ES-I3 (cell line): ENCODE measurements at regions not wholly inside any gene's neighbourhood (a gene's known extent, or its start where the extent isn't known, plus 50 kb on each side); places are given as distances from the start of the nearest gene placed in this dataset.

Experiments used
- H3K36me3 ChIP-seq: 2 replicates; pipeline ENCODE4 v1.6.1; 2013; ENCODE audit warnings: mild to moderate bottlenecking, low read length, control low read depth, moderate library complexity; ENCODE audit not compliant: insufficient read depth
- H3K4me1 ChIP-seq: 2 replicates; pipeline ENCODE4 v1.6.1; 2013; ENCODE audit warnings: mild to moderate bottlenecking, control low read depth, low read length; ENCODE audit not compliant: insufficient read depth
- H3K9ac ChIP-seq: 2 replicates; pipeline ENCODE4 v1.6.1; 2013; ENCODE audit warnings: low read depth, mild to moderate bottlenecking, low read length, moderate library complexity
- H3K9me3 ChIP-seq: 2 replicates; pipeline ENCODE4 v1.6.1; 2013; ENCODE audit warnings: mild to moderate bottlenecking, low read length, moderate library complexity; ENCODE audit not compliant: control insufficient read depth, insufficient read depth

DNA sequence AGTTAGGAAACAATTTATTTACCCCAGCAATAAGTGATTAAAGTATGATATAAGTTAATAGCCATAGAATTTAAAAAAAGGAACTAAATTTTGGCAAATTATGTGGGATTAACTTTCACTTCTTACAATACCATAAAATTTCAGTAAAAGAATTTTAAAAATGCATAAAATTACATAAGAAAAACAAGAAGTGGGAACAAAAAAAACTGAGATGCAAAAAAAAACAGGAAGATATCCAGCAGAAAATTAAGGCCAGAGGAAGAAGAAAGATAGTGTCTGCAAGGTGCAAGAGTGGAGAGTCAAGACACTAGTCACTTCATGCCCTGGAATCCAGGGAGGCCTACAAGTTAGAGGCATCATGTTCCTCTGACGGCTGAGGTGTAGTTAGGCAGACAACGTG is 184.2 kb downstream of the GASK1B start:
- H3K4me1 ChIP-seq = no peaks in the 10 kb centered on the region
- no peaks in the 10 kb centered on the region for H3K36me3 ChIP-seq
- H3K9me3 ChIP-seq = no peaks in the 10 kb centered on the region
- H3K9ac ChIP-seq = no peak overlapping the region

DNA sequence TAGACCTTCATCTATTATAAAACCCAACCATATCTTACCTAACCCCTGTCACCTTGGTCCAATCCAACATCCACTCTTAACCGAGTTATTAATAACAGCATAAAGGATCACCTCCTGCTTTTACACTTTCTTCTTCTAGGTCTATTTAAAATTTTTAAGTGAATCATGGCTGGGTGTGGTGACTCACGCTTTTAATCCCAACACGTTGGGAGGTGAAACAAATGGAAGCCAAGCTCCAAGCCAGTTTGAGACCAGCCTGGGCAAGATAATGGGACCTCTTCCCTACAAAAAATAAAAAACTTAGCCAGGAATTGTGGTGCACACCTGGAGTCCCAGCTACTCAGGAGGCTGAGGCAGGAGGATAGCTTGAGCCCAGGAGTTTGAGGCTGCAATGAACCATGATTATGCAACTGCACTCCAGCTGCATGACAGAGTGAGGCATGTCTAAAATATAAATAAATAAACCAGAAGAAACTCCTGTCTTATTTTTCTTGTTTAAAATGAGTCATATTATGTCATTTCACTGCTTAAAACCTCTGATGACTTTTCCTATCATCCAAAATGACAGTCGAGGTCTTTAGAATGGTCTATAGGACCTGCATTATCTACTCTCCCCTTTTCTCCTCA is 188.4 kb downstream of the GASK1B start:
- no peak overlapping the region for H3K9ac ChIP-seq
- H3K4me1 ChIP-seq = peaks cover 3% of the 10 kb centered on the region; the same call in 1 of the 2 replicates
- no peaks in the 10 kb centered on the region for H3K9me3 ChIP-seq
- H3K36me3 ChIP-seq = no peaks in the 10 kb centered on the region

DNA sequence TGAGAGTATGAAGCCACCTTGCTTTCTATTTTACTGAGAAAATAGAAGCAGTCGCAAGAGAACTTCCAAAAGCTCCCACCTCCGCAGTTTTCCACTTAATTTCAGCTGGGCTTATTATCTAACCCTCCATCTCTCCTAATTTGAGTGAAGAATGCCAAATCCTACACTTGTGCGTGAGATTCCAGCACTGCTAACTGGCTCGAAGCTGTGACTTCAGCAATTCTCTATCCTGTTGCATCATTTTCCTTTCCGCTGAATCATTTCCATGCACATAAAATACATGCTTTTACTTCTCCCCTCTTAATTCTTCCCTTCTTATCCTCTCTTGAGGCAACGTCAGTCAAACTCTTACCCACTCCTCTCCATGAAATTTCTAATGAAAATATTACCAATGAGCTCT is 189.5 kb downstream of the GASK1B start:
- no peaks in the 10 kb centered on the region for H3K36me3 ChIP-seq
- no peak overlapping the region; the same call in 1 of the 2 replicates for H3K9ac ChIP-seq
- H3K4me1 ChIP-seq = peaks cover 3% of the 10 kb centered on the region; the same call in 1 of the 2 replicates
- no peaks in the 10 kb centered on the region for H3K9me3 ChIP-seq

DNA sequence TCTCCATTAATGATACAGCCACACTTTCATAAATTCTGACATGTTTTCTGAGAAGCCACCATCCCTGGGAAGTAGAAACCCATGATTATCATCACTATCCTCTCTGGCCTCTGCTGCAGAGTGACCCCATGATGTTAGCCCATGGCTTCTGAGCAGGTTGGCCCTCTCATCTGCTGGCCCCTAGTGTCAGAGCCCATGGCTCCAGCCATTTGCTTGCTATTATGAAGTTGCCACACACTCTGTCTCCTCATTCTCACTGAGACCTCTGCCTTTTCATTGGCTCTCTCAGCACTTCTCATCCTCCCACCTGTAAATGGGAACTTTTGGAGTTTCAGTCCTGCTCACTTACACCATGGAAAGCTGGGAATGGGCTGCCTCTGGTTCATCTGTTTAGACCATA is 192.7 kb downstream of the GASK1B start:
- peaks cover 3% of the 10 kb centered on the region; the same call in 1 of the 2 replicates for H3K4me1 ChIP-seq

GRCh38 chr4:157978680-157979361 is 194.0 kb downstream of the GASK1B start:
- no peak overlapping the region; the same call in 1 of the 2 replicates for H3K9ac ChIP-seq
- H3K36me3 ChIP-seq = no peaks in the 10 kb centered on the region
- H3K4me1 ChIP-seq = peaks cover 3% of the 10 kb centered on the region; the same call in 1 of the 2 replicates
- H3K9me3 ChIP-seq = no peaks in the 10 kb centered on the region

More for the DNA sequence above, 192.7 kb downstream of the GASK1B start:
- no peak overlapping the region for H3K9ac ChIP-seq
- H3K9me3 ChIP-seq = no peaks in the 10 kb centered on the region
- no peaks in the 10 kb centered on the region for H3K36me3 ChIP-seq

DNA sequence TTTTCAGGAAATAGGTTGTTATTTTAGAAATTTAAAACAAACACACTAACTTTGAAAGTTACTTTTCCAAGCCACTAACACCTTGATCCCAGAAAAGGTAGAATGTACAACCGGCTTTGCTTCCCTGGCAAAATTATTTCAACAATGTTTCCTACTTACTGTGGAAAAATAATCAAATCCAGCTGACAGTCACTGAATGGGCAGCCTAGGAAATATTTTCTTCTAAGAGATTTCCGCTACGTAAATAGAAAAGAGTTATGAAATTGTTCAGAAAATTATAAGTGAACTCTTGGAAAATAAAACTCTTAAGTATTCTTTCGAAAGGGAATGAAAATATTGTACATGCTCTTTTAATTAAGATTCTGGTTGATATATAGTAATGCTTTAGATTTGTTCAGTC is 195.7 kb downstream of the GASK1B start:
- Histone ChIP-seq H3K9ac (no peak overlapping the region), H3K36me3 (no peaks in the 10 kb centered on the region), H3K4me1 (no peaks in the 10 kb centered on the region), H3K9me3 (no peaks in the 10 kb centered on the region)

DNA sequence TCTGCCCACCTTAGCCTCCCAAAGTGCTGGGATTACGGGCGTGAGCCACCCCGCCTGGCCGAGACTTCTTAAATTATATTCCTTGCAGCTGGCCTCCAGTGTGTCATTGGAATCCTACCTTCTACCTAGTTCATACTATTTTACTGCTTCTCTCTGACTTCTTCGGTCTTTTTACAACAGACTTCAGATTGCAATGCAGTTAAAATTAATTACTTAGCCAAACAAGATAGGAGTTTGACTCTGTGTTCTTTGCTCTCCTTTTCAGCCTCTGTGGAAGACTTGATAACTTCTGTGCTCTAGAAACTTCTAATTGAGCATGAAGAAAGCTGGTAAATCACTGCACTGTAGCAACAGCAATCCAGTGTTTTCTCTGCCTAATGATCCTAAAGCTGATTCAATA is 199.5 kb downstream of the GASK1B start:
- H3K4me1 ChIP-seq = no peaks in the 10 kb centered on the region
- H3K36me3 ChIP-seq = no peaks in the 10 kb centered on the region
- H3K9me3 ChIP-seq = no peaks in the 10 kb centered on the region
- H3K9ac ChIP-seq = no peak overlapping the region

DNA sequence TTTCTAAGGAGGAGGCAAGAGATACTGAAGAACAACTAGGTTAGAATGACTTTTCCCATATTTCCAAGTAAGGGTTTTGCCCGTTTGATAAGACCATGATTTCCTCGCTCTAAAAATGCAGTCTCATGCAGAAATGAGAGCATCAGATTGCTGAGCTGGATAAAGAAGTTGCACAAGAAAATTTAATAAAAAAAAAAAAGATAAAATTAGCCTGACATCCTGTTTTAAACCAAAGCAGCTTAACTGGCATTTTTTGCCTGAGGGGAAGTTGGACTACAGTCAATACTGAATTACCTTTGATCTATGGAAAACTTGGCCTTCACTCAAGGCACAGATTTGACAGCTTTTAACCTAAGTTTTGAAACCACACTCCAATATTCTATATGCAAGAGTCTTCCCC is 208.4 kb downstream of the GASK1B start:
- no peaks in the 10 kb centered on the region for H3K36me3 ChIP-seq
- H3K9ac ChIP-seq = no peak overlapping the region
- no peaks in the 10 kb centered on the region for H3K9me3 ChIP-seq
- H3K4me1 ChIP-seq = no peaks in the 10 kb centered on the region

DNA sequence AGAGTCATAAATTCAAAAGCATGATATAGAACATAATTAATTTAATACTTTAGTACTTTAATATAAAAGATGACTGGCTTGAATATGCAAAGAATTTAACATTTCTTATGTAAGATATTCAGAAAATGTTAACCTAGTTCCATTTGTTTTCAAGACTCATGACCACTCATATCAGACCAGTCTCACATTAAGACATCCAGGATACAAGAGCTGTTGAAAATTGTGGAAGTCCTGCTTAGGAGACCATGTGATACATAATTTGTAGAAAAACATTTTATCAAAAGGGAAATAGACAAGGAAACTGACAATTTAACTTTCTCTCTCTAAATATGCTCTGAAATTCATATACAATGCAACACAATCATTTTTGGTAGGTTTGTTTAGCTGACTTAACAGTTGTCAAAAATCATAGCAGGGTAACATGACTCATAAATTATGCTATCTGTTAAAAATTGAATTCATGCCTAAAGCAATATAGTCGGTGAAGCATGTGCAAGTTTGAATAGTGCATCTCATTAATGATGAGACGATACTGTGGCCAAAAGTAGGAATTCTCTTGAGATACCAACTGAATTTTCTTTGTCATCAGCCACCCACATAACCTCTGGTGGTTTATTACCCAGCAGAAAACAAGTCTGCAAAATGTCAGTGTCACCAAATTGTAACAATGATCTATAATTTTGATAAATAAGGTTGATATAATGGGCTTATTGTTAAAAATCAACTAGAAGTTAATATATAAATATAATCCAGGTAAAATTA is 211.4 kb downstream of the GASK1B start:
- H3K36me3 ChIP-seq = no peaks in the 10 kb centered on the region
- no peaks in the 10 kb centered on the region for H3K4me1 ChIP-seq
- no peaks in the 10 kb centered on the region for H3K9me3 ChIP-seq
- H3K9ac ChIP-seq = no peak overlapping the region

DNA sequence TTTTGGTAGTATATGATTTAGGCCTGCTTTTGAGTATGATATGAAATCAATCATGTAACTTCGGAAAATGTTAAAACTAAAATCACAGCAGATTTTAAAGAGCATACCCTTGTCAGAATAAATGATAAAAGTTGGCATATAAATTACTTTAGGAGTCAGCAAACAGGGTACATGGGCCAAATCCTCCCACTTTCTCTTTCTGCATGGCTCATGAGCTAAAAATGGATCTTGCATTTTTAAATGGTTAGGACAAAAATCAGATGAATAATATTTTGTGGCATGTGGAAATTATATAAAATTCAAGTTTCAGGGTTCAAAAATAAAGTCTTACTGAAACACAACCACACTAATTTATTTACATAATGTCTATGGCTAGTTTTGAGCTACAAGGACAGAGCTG is 214.9 kb downstream of the GASK1B start:
- Histone ChIP-seq H3K36me3 (no peaks in the 10 kb centered on the region), H3K9ac (no peak overlapping the region), H3K9me3 (no peaks in the 10 kb centered on the region), H3K4me1 (no peaks in the 10 kb centered on the region)

DNA sequence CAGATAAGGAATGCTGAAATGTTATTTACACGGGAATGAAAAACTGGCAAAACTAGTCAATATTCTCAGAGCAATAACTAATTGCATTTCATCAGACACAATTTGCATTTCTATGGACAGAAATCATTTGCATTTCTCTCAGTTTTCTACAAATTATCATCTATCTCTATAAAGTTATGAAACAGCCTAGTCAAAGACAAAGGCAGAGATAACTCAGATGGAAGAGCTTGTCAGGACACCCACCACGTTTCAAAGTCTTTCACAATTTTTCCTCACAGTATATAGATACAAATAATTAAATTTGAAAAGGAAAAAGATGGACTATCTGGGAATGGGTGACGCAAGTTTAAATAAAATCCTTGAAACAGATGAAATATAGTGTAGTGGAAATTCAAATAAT is 230.8 kb downstream of the GASK1B start:
- no peaks in the 10 kb centered on the region for H3K36me3 ChIP-seq
- no peaks in the 10 kb centered on the region for H3K9me3 ChIP-seq
- H3K4me1 ChIP-seq = no peaks in the 10 kb centered on the region
- H3K9ac ChIP-seq = no peak overlapping the region

GRCh38 chr4:157934151-157934550 is 238.7 kb downstream of the GASK1B start:
- Histone ChIP-seq H3K9me3 (no peaks in the 10 kb centered on the region), H3K36me3 (no peaks in the 10 kb centered on the region), H3K4me1 (no peaks in the 10 kb centered on the region), H3K9ac (no peak overlapping the region)

DNA sequence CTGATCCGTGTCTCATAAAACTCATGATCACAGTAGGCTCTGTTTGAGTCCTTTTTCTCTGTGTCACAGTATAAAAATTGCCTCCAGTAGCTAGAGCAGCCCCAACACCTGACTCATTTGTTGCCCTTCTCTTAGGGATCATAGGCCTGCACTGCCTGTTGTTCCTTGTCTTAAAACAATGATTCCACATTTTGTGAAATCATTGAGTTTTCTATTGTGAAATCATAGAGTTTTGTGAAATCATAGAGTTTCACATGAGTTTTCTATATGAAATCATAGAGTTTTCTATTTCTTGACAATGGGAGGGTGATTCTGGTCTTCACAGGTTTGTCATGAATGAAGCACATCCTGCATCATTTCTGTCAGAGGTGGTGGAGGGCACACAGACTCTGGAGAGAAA is 239.9 kb downstream of the GASK1B start:
- Histone ChIP-seq H3K4me1 (no peaks in the 10 kb centered on the region), H3K9ac (no peak overlapping the region), H3K9me3 (no peaks in the 10 kb centered on the region), H3K36me3 (no peaks in the 10 kb centered on the region)

DNA sequence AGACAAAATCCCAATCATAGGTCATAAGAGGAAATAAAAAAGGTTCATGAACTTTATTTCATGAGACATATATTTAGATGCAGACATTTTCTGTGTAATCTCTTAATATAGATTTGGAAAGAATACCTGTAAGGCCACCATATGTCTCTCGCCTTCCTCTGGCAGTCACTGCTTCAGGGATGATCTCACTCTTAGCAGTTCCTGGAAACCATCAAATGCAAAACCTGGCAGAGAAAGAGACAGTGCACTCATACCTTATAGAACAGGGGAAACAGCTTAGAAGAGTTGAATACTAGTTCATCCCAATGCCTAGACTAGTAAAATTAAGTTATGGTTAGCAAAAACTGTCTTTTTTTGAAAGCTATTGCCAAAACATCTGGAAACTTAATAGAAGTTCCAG is 243.3 kb downstream of the GASK1B start:
- Histone ChIP-seq H3K4me1 (no peaks in the 10 kb centered on the region), H3K36me3 (no peaks in the 10 kb centered on the region)

More for the DNA sequence above, 243.3 kb downstream of the GASK1B start:
- Histone ChIP-seq H3K9ac (no peak overlapping the region), H3K9me3 (no peaks in the 10 kb centered on the region)
